HG03354 (cell line): ENCODE measurements at regions not wholly inside any gene's neighbourhood (a gene's known extent, or its start where the extent isn't known, plus 50 kb on each side); places are given as distances from the start of the nearest gene placed in this dataset.

Experiments used
- ATAC-seq: cut with Tn5 transposase; IDR thresholded peaks from one replicate; pipeline ENCODE4 v1.9.1; 2021; ENCODE audit warnings: mild to moderate bottlenecking; ENCODE audit not compliant: unreplicated experiment, poor library complexity, severe bottlenecking

- ATAC-seq: no peak
Measured at GRCh38 chr4:128468123-128468989, 180.7 kb upstream of the PGRMC2 start.

GRCh38 chr4:128465523-128465922 is 177.9 kb upstream of the PGRMC2 start:
- no peak for ATAC-seq

- no peak for ATAC-seq
Measured at GRCh38 chr4:128463006-128463405, 175.4 kb upstream of the PGRMC2 start.

GRCh38 chr4:128462103-128462783 is 174.6 kb upstream of the PGRMC2 start:
- ATAC-seq: no peak

- ATAC-seq: peak; percentile 55
Measured at GRCh38 chr4:128461291-128462102, 173.9 kb upstream of the PGRMC2 start.

GRCh38 chr4:128459547-128459946 is 171.9 kb upstream of the PGRMC2 start:
- ATAC-seq: no peak

GRCh38 chr4:128458816-128459215 is 171.2 kb upstream of the PGRMC2 start:
- no peak for ATAC-seq

GRCh38 chr4:128457726-128458125 is 170.1 kb upstream of the PGRMC2 start:
- ATAC-seq: no peak

- ATAC-seq: no peak
Measured at GRCh38 chr4:128456171-128456570, 168.6 kb upstream of the PGRMC2 start.

- ATAC-seq: no peak
Measured at GRCh38 chr4:128455480-128455879, 167.9 kb upstream of the PGRMC2 start.

- no peak for ATAC-seq
Measured at GRCh38 chr4:128454881-128455280, 167.3 kb upstream of the PGRMC2 start.

GRCh38 chr4:128454281-128454871 is 166.8 kb upstream of the PGRMC2 start:
- ATAC-seq: peak; percentile 100

- no peak for ATAC-seq
Measured at GRCh38 chr4:128452415-128452814, 164.8 kb upstream of the PGRMC2 start.

- ATAC-seq: no peak
Measured at GRCh38 chr4:128451270-128451905, 163.8 kb upstream of the PGRMC2 start.

GRCh38 chr4:128450326-128451120 is 162.9 kb upstream of the PGRMC2 start:
- ATAC-seq: no peak

- ATAC-seq: no peak
Measured at GRCh38 chr4:128449251-128449650, 161.6 kb upstream of the PGRMC2 start.

- ATAC-seq: no peak
Measured at GRCh38 chr4:128444544-128445302, 157.1 kb upstream of the PGRMC2 start.

- ATAC-seq: no peak
Measured at GRCh38 chr4:128440923-128441322, 153.3 kb upstream of the PGRMC2 start.
